ENCODE measurements at regions not wholly inside any gene's neighbourhood (a gene's known extent, or its start where the extent isn't known, plus 50 kb on each side); places are given as distances from the start of the nearest gene placed in this dataset.

DNA sequence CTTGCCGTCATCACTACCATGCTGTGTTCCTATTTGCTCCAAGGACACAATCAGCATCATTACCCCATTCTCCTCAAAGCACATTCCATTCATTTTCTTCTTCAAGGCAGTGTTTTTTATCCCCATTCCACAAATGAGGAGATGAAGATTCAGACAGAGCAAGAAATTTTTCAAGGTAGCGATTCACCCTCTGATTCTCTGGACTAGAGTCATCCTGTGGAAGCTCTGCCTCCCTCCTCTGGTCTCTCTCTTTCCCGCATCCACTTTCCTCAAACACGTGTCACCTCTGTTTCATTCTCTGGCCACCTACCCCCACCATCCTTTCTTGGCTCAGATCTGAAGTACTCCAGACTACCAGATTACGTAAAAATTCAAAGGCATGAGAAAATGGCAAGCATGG is 297.9 kb downstream of the SOX11 start:
- DNase-seq, result no peak

DNA sequence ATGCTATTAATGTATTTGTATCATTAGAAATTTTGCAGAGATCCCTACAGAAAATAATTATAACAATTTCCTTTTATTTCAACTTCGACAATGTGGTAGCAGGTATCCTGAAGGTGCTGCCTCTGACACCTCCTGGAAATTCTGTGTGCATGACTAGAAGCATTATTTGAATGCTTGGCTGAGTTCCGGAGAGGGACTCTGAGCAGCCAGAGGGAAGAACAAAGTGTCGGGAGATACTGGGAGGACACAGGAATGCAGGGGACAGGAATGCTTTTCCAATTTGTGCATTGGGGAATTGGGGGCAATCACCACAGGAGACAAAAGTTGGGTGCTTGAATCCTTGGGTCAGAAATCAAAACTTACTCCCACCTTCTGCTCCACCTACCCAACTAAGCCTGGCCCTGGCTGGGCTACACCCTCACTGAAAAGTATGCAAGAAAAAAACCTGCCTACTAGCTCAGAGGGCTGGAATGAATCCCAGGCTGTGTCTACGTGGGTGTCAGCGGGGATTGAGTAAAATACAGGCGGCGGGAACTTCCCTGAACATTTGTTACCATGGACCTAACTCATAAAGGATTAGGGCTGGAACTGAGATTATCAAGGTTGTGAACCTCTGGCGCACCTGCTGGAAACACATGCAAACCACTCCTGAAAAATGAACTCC is 299.3 kb downstream of the SOX11 start:
- no peak for DNase-seq

DNA sequence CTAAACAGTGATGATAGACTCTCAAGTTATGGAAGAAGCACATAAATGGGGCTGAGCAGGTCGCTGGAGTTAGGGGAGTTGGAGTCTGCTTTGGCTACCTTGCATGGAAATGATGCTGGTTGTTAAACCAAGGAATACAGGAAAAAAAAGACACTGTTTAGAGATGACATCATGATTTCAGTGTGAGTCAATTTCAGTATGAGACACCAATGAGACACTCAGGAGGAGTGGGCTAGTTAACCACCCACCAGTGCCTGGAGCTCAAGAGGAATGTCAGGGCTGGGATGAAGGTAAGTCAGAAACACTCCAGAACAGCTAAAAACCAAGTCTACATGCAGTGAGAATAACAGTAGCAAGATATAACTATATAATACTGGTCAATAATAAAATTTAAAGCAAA is 303.6 kb downstream of the SOX11 start:
- no peak for DNase-seq

DNA sequence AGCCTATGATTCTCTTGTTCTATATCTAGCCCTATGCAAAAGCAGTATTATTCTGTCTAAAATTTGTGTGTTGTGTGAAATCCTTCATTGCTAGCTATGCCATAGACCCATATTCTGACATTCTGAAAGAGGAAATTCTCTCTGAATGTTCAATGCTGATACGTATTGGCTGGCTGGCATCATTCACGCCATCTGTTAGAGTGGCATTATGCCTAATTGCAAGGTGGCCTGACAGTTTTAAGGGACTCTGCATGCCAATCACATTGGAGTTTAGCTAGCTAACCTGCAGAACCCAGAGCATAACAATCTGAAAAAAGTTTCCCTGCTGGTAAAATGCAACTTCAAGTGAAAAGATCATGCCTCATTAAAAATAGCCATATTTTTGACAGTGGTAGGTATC is 316.0 kb downstream of the SOX11 start:
- no peak for DNase-seq

DNA sequence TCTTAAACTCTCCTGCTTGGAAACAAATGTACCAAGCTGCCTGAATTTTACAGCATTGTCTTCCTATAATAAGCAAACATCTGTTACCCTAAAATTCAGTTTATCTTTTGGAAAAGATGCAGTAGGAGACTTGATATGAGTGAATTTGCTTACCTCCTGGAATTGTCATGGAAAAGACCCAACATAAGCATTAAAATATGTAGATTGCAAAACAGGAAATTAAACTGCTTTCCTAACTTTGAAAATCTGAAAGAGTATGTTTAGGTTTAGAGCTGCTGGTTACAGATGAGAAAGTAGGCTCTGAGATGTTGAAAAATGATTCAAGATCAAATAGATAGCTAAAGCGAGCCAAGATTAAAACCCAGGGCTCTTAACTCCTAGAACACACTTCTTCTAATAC is 316.5 kb downstream of the SOX11 start:
- DNase-seq, result no peak

DNA sequence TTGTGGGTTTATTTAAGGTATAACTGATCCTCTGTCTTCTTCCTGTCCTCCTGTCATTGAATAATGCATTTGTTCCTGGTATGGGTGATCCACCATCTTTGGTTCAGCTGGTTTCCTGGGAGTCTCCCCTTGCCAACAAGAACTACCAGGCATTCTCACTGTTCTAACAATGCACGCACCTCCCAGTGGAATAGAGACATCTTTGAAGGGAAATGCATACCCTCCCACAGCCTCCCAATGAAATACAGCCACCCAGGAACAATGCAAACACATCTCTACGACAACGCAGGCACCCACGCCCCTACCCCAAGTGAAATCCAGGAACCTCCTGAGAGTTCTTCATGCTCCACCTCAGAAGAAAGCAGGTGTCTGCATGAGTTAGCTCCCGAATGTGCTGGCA is 318.0 kb downstream of the SOX11 start:
- DNase-seq, result no peak

DNA sequence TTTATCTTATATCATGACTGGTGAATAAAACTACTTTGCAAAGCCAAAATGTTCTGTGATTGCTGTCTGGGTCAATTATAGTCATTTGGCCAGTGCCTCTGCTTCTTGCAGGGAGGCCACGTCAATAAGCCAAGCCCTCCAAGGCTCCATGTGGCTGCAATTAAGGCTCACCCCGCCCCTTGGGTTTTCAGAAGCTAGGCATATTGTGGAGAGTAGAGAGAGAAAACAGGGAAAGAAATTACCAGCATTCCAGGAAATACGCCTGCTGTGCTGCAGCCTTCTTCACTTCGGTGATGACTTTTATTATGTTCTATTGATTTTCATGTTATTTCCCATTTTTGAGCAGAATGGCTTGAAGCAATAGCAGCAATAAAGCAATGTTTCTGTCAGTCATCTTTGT is 319.7 kb downstream of the SOX11 start:
- DNase-seq, result no peak

DNA sequence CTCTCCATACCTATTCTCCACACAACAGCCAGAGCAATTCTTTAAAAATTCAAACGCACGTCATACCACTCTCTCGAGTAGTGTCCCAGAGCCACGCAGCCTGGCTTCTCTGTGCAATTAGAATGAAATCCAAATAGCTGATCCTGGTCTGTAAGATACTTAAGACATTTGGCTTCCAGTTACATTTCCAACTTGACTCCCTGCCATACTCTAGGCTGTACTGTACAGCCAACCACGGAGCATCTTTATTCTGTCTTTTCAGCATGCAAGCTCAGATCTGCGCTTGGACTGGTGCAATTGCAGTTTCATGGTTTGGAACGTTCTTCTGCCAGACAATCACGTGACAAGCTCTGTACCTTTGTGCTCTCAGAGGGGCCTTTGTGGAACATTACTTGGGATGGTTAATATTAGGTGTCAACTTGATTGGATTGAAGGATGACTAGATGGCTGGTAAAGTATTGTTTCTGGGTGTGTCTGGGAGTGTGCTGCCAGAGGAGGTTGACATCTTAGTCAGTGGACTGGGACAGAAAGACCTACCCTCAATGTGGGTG is 325.6 kb downstream of the SOX11 start:
- DNase-seq, result no peak

DNA sequence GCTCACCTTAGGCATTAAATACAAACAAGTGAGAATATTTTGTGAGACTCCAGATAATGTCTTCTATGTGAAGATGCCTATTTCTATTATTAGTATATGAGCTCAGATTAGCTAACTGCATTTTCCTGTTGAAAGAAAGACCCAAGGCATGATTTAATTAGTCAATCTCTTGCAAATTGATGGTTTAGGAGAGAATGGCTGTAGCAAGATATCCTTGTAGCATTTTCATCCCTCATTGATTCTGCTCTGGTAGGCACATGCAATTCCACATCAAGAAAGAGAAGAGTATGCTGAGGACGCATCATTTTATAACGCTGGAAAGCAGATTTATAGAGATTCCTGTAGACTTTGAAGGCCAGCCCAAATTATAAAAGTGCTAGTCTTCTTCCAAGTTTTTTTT is 332.0 kb downstream of the SOX11 start:
- DNase-seq, result no peak

DNA sequence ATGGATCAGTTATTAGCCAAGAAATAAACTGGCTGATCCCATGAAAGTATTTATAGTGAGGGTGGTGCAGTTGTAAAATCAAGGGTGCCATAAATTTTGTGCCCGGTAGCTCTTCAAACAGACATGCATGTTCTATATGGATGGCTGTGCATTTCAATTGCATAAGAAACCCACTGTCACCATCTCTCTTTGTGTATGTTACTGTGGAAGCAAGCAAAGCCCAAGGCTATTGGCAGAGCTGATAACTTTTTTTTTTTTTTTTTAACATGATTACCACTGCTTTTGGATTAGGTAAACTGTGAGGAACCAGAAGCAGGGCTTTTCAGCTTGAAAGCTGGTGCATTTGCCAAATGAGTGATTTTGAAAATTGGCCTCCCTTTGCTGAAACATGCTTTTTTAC is 332.6 kb downstream of the SOX11 start:
- DNase-seq, result no peak

DNA sequence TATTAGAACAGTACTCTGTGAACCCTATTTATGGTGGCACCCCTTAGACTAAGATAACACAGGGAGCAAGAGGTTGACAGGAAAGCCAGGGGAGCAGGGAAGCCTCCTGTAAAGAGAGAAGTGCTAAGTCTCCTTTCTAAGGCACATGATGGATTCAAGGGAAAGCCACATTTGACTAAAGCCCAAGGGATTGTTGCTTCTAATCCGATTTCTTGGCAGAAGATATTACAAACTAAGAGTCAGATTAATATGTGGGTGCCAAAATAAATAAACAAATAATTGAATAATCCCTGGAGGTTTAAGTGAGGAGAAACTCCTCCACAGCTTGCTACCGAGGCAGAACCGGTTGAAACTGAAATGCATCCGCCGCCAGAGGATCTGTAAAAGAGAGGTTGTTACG is 333.2 kb downstream of the SOX11 start:
- DNase-seq, result no peak

DNA sequence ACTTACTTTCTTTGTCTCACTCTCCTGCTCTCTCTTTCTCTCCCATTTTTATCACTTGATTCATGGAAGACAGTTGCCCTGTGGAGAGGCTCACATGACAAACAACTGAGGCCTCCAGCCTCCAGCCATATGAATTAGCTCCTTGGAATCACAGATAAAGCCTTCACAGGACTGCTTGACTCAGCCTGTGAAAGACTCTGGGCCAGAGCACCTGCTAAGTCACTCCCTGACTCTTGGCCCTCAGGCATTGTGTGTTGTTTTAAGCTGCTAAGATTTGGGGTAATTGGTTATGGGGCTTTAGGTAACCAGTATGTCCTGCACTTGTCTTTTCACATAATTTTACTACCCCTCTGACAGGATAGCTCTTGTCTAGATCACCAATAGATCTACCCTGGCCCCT is 334.9 kb downstream of the SOX11 start:
- no peak for DNase-seq

DNA sequence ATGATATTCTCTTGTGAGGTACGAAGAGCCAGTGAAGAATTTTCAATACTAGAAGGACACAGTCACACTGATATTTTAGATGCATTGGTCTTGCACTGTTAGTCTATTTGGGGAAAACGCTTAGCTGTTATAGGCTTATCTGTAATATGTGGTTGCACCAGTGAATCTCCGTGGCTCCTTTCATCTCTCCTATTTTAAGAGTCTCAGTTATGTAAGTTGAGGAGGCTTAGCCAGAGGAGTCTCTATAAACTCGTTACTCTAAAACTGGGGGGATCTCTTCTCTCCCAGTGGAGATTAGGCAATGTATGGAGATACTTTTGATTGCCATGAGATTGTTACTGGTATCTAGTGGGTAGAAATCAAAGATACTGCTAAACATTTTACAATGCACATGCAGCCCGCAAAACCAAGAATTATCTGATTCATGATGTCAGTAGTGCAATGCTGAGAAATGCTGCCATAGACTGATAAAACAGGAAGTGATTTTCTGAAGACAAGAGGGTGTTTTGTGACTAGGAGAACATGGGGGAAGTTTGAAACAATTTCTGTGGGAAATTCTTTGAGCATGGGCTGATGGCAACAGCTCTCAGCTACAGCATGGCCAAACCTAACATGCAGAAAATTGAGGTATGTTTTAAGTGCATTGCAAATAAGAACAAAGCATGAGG is 339.1 kb downstream of the SOX11 start:
- DNase-seq, result no peak

DNA sequence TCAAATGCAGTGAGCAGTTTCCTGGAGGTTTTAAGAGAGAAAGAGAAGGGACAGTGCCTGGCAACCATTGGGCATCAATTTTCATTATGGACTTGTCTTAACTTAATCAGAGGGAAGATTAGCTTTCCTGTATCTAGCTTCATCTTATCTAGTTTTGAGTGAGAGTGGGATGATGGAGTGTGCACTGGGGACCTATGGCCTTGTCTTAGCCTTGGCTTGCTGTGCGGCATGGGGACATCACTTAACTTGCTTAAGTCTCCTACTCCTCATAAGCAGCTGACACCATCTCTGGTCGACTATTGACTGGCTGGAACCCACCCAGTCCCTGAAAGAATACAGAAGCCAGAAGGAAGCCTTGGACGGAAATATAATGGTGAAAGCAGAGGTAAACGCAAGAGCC is 344.0 kb downstream of the SOX11 start:
- no peak for DNase-seq

DNA sequence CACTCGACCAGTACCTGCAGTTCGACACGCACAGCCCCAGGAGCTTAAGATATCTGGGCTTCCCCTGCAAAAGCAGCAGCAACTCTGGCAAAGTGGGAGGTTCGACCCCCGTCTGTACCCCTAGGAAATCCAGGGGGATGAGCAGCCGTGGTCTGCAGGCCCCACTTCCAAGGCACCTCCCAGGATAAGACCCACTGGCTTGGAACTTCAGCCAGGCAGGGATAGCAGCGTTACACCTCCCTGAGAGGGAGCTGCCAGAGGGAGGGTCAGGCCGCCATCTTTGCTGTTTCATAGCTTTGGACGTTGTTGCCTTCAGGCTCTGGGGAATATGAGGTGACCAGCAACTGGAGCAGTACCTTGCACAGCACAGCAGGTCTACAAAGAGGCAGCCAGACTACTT is 351.1 kb downstream of the SOX11 start:
- no peak for DNase-seq

DNA sequence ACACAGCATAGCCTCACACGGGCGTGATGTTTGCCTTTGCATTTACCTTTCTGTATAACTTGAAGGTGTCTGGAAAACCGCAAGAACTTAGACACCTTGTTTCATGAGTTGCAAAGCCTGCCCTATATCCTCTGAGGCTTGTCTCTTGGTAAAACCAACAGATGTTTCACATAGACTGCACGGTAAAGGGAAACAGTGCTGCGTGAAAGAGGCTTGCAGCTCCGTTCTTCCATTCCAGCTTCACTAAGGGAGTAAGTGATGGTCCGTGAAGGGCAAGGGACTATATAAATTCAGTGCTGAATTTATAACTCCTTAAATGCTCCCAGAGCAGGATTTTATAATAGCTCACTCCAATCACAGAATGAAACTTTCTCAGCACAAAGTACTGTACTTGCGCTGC is 360.5 kb downstream of the SOX11 start:
- no peak for DNase-seq

DNA sequence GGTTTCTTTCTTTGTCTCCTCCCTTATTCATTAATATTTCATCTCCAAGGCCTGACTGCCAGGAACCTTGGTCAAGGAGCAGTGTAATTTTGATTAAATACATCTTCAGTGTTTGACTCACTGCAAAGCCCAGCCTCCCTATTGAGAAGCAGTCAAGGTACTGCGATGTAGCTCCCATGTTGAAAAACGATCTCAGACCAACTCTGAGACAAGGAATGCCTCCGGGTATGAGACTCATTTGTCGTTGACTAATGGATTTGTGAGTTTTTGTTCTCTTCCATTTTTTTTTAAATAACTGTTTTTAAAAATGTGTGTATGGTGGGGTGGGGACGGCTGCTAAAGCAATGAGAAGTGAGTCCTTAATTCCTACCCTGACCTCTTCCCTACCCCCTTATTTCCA is 361.6 kb downstream of the SOX11 start:
- DNase-seq, result no peak

DNA sequence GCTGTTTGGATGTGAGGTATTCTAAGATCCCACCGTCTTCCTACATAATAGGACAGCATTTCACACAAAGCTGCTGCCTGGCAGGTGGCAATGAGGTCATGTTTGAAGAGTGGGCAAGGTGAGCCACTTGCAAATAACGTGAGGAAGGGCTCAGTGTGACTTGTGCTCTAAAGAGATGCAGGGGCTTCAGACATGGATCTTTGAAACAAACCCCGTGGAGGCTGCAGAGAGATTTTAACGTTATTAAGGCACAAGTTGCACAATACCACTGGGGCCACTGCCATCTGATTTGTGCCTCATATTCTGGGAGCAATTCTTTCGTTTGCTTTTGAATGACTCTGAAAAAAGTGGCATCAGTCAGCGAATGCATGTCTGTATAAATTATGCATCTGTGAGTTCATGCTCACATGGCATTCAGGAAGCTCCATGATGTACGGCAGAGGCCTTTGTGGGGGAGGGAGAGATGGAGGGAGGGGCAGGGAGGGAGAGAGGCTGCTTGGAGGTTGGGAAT is 362.0 kb downstream of the SOX11 start:
- no peak for DNase-seq

DNA sequence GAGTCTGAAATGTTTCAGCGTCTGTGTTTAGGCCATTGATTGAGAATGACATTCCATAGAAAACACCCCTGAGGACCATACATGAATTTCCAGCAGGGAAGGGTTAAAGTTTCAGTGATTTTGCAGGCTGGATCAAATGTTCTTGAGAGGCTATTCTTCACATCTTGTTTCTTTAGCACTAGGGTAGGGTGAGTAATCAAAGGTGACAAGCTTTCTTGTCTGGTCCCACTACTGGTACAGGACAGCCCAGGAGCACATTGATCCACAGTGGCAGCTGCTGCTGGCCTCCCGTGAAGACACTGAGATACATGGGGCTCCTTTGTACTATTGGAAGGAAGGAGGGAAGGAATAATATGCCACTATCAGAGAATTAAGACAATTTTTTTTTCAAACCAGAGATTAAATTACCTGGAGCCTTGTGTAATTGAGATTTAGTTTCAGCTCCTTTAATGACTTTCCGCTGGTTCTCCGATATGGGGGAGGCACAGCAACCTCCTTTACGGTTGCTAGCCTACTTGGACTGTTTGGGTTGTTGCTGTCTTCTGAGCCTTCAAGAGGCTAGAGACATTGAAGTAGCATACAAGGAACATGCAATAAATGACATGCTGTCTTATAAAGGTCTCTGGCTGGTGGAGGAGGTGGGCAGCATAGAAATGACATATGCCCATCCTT is 368.9 kb downstream of the SOX11 start:
- DNase-seq, result no peak

DNA sequence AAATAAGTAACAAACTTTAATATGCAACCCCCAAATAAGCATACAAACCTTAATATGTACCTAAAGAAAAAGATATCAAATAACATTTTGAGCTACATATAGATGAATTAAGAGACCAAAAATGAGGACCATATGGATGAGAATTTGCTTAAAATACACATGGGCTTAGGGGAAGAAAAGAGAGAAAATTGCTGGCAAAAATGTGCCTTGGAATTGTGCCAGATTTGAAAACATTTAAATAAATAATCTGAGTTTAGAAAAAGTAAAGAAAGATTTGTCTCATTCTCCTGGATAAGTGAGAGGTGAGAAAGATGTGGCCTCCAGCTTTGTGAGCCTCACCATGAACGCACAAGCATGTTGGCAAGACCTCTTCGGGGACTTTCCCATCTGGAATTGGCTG is 372.6 kb downstream of the SOX11 start:
- DNase-seq, result no peak

DNA sequence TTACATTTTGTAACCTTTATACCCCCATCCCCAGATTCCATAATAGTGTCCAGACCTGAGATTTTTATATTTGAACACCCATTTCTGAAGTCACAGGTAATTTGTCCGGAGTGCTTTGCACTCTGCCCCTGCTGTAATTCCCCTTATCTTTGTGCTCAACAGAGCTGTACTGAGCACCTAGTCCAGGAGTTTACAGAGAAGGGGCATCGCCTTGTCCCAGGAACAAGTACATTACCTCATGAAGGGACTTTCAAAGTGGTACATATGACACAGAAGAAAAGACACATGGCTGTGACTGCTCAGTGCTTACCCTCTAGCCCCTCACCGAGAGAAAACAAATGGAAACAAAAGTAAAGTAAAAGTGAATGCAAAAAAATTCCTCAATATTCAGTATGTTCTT is 373.5 kb downstream of the SOX11 start:
- no peak for DNase-seq

DNA sequence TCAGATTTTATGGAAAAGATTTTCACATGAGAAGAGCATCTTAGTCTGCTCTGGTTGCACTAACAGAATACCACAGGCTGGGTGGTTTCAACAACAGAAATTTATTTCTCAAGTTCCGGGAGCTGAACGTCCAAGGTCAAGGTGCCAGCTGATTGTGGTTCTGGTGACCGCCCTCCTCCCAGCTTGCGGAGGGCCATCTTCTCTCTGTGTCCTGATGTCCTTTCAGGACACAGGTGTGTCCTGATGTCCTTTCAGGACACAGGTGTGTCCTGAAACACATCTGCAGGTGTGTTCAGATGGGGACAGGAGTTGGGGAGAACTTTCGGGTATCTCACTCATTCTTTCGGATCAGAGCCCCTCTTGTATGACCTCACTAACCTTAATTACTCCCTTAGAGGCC is 374.9 kb downstream of the SOX11 start:
- no peak for DNase-seq

DNA sequence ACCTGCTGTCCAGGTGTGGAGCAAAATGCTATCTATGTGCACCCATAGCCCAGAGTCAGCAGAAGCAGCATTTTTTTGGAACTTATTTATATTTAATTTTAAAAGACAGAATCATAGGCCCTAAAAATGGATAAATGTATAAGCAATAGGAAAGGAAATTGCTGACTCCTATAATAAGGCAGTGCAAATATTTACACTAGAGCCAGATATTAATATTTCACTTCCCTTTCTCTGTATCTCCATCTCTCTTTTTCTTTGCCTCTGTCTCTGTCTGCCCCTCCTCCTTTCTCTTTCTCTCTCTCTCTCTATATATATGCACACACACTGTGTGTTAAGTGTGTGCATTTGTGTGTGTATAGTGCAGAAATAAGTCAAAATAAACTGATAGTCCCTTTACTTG is 375.6 kb downstream of the SOX11 start:
- DNase-seq, result no peak

DNA sequence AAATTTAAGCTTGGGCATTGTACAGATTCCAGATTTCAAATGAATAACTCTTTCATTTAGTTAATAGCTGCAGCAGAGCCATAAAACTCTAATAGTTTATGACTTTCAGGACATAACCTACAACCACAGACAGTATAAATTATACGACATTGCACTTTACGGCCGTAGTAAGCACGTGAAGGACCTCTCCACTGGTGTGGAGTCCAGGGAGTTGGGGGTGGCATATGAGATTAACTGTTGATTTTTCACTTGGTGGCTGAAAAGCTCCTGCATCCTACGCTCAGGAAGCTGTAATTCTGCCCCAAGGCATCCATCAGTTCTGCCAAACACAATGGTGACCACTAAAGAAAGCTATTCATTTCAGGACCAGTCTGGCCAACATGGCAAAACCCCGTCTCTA is 376.2 kb downstream of the SOX11 start:
- DNase-seq, result no peak

Data from right kidney (tissue), 1 donor.